Progenitor cell of endocrine pancreas (in vitro differentiated cells): ENCODE measurements at regions not wholly inside any gene's neighbourhood (a gene's known extent, or its start where the extent isn't known, plus 50 kb on each side); places are given as distances from the start of the nearest gene placed in this dataset.

Source experiments
- DNase-seq: peaks from one replicate; pipeline ENCODE4 v3.0.0; 2021; ENCODE audit warnings: low spot score; ENCODE audit not compliant: unreplicated experiment
- H3K27ac Mint-ChIP-seq: 2 replicates; pipeline ENCODE4 v1.8.0; 2021; ENCODE audit warnings: mild to moderate bottlenecking, moderate library complexity, mixed read lengths
- H3K27me3 Mint-ChIP-seq: 2 replicates; pipeline ENCODE4 v1.8.0; 2021; ENCODE audit warnings: mixed read lengths
- H3K36me3 Mint-ChIP-seq: 2 replicates; pipeline ENCODE4 v1.8.0; 2022; ENCODE audit warnings: mixed read lengths; ENCODE audit not compliant: insufficient read depth
- H3K4me1 Mint-ChIP-seq: 2 replicates; pipeline ENCODE4 v1.8.0; 2021; ENCODE audit warnings: low read depth, mixed read lengths
- H3K4me3 Mint-ChIP-seq: 2 replicates; pipeline ENCODE4 v1.8.0; 2021; ENCODE audit warnings: low read depth, mild to moderate bottlenecking, moderate library complexity, mixed read lengths
- H3K9me3 Mint-ChIP-seq: 2 replicates; pipeline ENCODE4 v1.8.0; 2021; ENCODE audit warnings: low read depth, mixed read lengths
- TF ChIP-seq, protein P1 (sequence below): fragments of 200-600 bp; sonication (generic); IDR thresholded peaks from one replicate; pipeline ENCODE4 v1.5.0; 2021; ENCODE audit warnings: antibody characterized with exemption, mild to moderate bottlenecking; ENCODE audit not compliant: unreplicated experiment

DNA sequence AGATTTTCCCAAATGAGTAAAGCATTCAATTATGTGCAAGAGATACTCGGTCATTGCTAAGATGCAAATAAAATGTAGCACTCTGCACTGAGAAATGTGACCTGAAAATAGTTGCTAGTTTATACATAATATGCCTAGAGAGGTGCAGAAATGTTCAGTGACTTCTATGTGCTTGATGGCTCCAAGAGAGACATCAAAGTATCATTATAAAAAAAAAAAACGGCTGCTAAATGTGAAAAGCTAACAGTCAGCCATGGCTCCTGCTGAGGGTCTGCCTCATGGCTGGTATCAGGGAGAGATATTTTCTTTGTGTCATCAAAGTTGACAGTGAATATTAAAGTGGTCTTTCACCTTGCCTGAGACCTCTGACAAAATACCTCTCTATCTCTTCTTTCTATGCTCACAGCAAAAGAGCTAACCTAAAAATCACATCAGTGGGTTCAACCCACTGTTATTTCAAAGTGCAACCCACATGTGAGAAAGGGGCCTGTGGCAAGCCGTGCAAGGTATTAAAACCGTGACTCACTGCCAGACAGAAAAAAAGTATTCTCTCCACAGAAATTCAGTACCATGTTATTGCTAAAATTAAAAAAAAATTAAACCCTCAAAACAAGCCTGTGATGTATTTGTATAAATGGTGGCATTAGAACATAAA lies 259.0 kb downstream of the HIVEP2 start:
- H3K9me3 Mint-ChIP-seq = no peaks in the 10 kb centered on the region
- H3K36me3 Mint-ChIP-seq = no peaks in the 10 kb centered on the region
- no peak for DNase-seq
- no peak overlapping the region for H3K4me3 Mint-ChIP-seq
- peaks cover 8% of the 10 kb centered on the region for H3K27me3 Mint-ChIP-seq
- TF ChIP-seq, protein P1, sequence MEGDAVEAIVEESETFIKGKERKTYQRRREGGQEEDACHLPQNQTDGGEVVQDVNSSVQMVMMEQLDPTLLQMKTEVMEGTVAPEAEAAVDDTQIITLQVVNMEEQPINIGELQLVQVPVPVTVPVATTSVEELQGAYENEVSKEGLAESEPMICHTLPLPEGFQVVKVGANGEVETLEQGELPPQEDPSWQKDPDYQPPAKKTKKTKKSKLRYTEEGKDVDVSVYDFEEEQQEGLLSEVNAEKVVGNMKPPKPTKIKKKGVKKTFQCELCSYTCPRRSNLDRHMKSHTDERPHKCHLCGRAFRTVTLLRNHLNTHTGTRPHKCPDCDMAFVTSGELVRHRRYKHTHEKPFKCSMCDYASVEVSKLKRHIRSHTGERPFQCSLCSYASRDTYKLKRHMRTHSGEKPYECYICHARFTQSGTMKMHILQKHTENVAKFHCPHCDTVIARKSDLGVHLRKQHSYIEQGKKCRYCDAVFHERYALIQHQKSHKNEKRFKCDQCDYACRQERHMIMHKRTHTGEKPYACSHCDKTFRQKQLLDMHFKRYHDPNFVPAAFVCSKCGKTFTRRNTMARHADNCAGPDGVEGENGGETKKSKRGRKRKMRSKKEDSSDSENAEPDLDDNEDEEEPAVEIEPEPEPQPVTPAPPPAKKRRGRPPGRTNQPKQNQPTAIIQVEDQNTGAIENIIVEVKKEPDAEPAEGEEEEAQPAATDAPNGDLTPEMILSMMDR = no peak
- peaks cover 2% of the 10 kb centered on the region for H3K4me1 Mint-ChIP-seq
- no peak overlapping the region for H3K27ac Mint-ChIP-seq

GRCh38 chr6:142686507-142686887 lies 258.5 kb downstream of the HIVEP2 start:
- Mint-ChIP-seq H3K4me3 (no peak overlapping the region), H3K27me3 (peaks cover 3% of the 10 kb centered on the region), H3K4me1 (peaks cover 2% of the 10 kb centered on the region), H3K36me3 (no peaks in the 10 kb centered on the region), H3K27ac (no peak overlapping the region), H3K9me3 (no peaks in the 10 kb centered on the region)
- DNase-seq = no peak
- TF ChIP-seq, protein P1 = no peak

GRCh38 chr6:142692942-142693341 lies 252.0 kb downstream of the HIVEP2 start:
- TF ChIP-seq, protein P1 = peak; percentile 96
- DNase-seq = peak; percentile 49
- H3K4me3 Mint-ChIP-seq = no peak overlapping the region
- H3K27me3 Mint-ChIP-seq = peaks cover 11% of the 10 kb centered on the region
- H3K9me3 Mint-ChIP-seq = no peaks in the 10 kb centered on the region
- no peak overlapping the region for H3K27ac Mint-ChIP-seq
- H3K36me3 Mint-ChIP-seq = no peaks in the 10 kb centered on the region
- peaks cover 4% of the 10 kb centered on the region for H3K4me1 Mint-ChIP-seq

DNA sequence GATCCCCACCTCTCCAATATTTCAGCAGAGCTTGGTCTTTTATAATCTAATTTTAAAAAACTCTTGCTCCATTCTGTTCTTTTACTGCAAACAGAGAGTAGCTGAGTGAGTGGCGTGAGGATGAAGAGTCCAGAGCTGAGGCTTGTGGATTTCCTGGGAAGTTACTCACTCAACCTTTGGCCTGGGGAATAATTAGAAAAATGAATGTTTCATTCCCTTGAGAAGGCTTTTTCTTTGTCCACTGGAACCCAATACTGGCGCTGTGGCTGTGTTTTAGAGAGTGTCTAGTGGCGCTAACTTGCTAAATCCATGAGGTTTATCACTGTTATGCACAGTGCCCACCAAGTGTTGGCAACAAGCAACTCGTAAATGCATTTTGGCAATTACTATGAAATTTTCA lies 251.5 kb downstream of the HIVEP2 start:
- Mint-ChIP-seq H3K9me3 (no peaks in the 10 kb centered on the region), H3K4me1 (peaks cover 4% of the 10 kb centered on the region), H3K27ac (no peak overlapping the region), H3K36me3 (no peaks in the 10 kb centered on the region), H3K27me3 (peaks cover 11% of the 10 kb centered on the region), H3K4me3 (no peak overlapping the region)
- TF ChIP-seq, protein P1 = no peak
- DNase-seq = no peak

DNA sequence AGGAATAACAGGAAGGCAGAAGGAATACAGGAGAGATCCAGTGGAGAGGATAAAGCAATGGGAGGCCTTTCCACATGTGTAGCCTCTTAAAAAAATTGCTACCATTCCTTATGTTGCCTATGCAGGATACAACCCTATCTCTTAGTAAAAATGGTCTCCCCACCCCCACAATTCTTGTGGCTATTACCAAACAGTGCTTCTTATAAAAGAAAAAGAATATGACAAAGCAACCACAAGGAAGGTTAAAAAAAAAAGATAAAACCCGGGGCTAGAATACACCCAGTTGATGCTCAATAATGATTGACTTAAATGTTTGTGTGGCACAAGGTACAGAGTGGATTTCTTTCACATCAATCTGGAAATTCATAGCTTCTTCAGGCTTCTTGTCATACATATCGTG lies 250.9 kb downstream of the HIVEP2 start:
- Mint-ChIP-seq H3K9me3 (no peaks in the 10 kb centered on the region), H3K4me3 (no peak overlapping the region), H3K36me3 (no peaks in the 10 kb centered on the region), H3K4me1 (peaks cover 4% of the 10 kb centered on the region), H3K27me3 (peaks cover 11% of the 10 kb centered on the region), H3K27ac (no peak overlapping the region)
- DNase-seq = no peak
- TF ChIP-seq, protein P1 = no peak
